OCI-LY7 (cell line): ENCODE measurements at regions not wholly inside any gene's neighbourhood (a gene's known extent, or its start where the extent isn't known, plus 50 kb on each side); places are given as distances from the start of the nearest gene placed in this dataset.

Source experiments
- BruUV-seq: library from RNA; stranded (reverse); fragments of 400-500 nt; replicated peaks from 2 replicates; lab custom pipeline; 2021; lab: Mats Ljungman, UMichigan
- CTCF ChIA-PET: fragments of 300-600 bp; sonication (Branson Sonifier 250); formaldehyde crosslinking; loops from one replicate; lab custom pipeline; 2022; ENCODE audit warnings: antibody characterized with exemption; ENCODE audit not compliant: unreplicated experiment; lab: Charles Lee
- POLR2A ChIA-PET: fragments of 300-600 bp; sonication (Branson Sonifier 250); formaldehyde crosslinking; loops from one replicate; lab custom pipeline; 2022; ENCODE audit warnings: antibody characterized with exemption; lab: Charles Lee
- DNase-seq: peaks from one replicate; pipeline ENCODE4 v3.0.0-alpha.2; 2015; ENCODE audit warnings: low spot score
- H2AFZ ChIP-seq: fragments of 200-600 bp; sonication (generic), shearing (Covaris generic); 2 replicates; pipeline ENCODE4 v1.6.1; 2014; ENCODE audit warnings: mild to moderate bottlenecking, antibody characterized with exemption, low read length, moderate library complexity
- H3K27ac ChIP-seq: fragments of 200-600 bp; sonication (generic); 2 replicates; pipeline ENCODE4 v1.5.1; 2014; ENCODE audit warnings: mixed run types, low read depth, mild to moderate bottlenecking, moderate library complexity, low read length, inconsistent platforms; ENCODE audit not compliant: poor library complexity, severe bottlenecking
- H3K36me3 ChIP-seq: fragments of 200-600 bp; sonication (generic); 2 replicates; pipeline ENCODE4 v1.6.1; 2014; ENCODE audit warnings: mild to moderate bottlenecking, antibody characterized with exemption, low read length, moderate library complexity, mixed read lengths; ENCODE audit not compliant: insufficient read depth
- H3K4me1 ChIP-seq: fragments of 200-600 bp; sonication (generic); 2 replicates; pipeline ENCODE4 v1.5.1; 2014; ENCODE audit warnings: mild to moderate bottlenecking, low read length; ENCODE audit not compliant: insufficient read depth, poor library complexity, severe bottlenecking
- H3K4me2 ChIP-seq: fragments of 200-600 bp; sonication (generic); 2 replicates; pipeline ENCODE4 v1.6.1; 2014; ENCODE audit warnings: mild to moderate bottlenecking, low read length
- H3K4me3 ChIP-seq: fragments of 200-600 bp; sonication (generic); 2 replicates; pipeline ENCODE4 v1.5.1; 2014; ENCODE audit warnings: mild to moderate bottlenecking, low read depth, low read length; ENCODE audit not compliant: poor library complexity, severe bottlenecking
- H3K79me2 ChIP-seq: fragments of 200-600 bp; sonication (generic); 2 replicates; pipeline ENCODE4 v1.6.1; 2016; ENCODE audit warnings: low read depth, mild to moderate bottlenecking, low read length, moderate library complexity, mixed read lengths; ENCODE audit not compliant: insufficient read depth
- H3K9me2 ChIP-seq: fragments of 200-600 bp; sonication (generic); 2 replicates; pipeline ENCODE4 v1.6.1; 2016; ENCODE audit warnings: mild to moderate bottlenecking, low read length, mixed read lengths; ENCODE audit not compliant: insufficient read depth
- H3K9me3 ChIP-seq: fragments of 200-600 bp; sonication (generic); 2 replicates; pipeline ENCODE4 v1.6.1; 2014; ENCODE audit warnings: mild to moderate bottlenecking, mixed run types, low read length, mixed read lengths
- H4K20me1 ChIP-seq: fragments of 200-600 bp; sonication (generic); 2 replicates; pipeline ENCODE4 v1.6.1; 2014; ENCODE audit warnings: mild to moderate bottlenecking, antibody characterized with exemption, low read length, moderate library complexity, mixed read lengths; ENCODE audit not compliant: insufficient read depth
- EZH2phosphoT487 ChIP-seq: fragments of 200-600 bp; sonication (generic); IDR thresholded peaks from 2 replicates; pipeline ENCODE4 v1.6.1; 2018; ENCODE audit warnings: low read depth, borderline replicate concordance, mild to moderate bottlenecking, mixed run types, antibody characterized with exemption, low read length, moderate library complexity, mixed read lengths
- intact Hi-C: fragments of 100-400 bp; cut with micrococcal nuclease; formaldehyde crosslinking; loops from one replicate; pipeline ENCODE4 v1.10.0; 2022; ENCODE audit not compliant: unreplicated experiment
- TF ChIP-seq, protein P1 (sequence below): fragments of 200-600 bp; sonication (generic); conservative IDR thresholded peaks from 2 replicates; pipeline ENCODE4 v1.5.1; 2014; ENCODE audit warnings: mild to moderate bottlenecking, antibody characterized with exemption, low read length, moderate library complexity, mixed read lengths

- H3K4me2 ChIP-seq, result no peak overlapping the region
- H3K9me2 ChIP-seq, result no peaks in the 10 kb centered on the region
- no peak for TF ChIP-seq EZH2phosphoT487
- TF ChIP-seq, protein P1, sequence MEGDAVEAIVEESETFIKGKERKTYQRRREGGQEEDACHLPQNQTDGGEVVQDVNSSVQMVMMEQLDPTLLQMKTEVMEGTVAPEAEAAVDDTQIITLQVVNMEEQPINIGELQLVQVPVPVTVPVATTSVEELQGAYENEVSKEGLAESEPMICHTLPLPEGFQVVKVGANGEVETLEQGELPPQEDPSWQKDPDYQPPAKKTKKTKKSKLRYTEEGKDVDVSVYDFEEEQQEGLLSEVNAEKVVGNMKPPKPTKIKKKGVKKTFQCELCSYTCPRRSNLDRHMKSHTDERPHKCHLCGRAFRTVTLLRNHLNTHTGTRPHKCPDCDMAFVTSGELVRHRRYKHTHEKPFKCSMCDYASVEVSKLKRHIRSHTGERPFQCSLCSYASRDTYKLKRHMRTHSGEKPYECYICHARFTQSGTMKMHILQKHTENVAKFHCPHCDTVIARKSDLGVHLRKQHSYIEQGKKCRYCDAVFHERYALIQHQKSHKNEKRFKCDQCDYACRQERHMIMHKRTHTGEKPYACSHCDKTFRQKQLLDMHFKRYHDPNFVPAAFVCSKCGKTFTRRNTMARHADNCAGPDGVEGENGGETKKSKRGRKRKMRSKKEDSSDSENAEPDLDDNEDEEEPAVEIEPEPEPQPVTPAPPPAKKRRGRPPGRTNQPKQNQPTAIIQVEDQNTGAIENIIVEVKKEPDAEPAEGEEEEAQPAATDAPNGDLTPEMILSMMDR, result no peak
- H3K36me3 ChIP-seq, result no peaks in the 10 kb centered on the region
- no peaks in the 10 kb centered on the region for H4K20me1 ChIP-seq
- no TSS peak for BruUV-seq
- H3K4me1 ChIP-seq, result peaks cover 5% of the 10 kb centered on the region
- ChIA-PET POLR2A (interaction anchor here (0.6 to 1.6 kb wide), 4 partner anchors 8 to 370 kb away, joined by 3 to 7 read pairs (median 4); no protein-coding TSS in a partner anchor), CTCF (no interaction called here)
- no peak overlapping the region for H3K27ac ChIP-seq
- no peaks in the 10 kb centered on the region for H3K9me3 ChIP-seq
- H3K79me2 ChIP-seq, result no peaks in the 10 kb centered on the region
- intact Hi-C loops, result loop anchor here (5.0 kb wide), 1 partner anchor 149 kb away; the partner anchor contains the start of gene HEY2
- no peak overlapping the region for H2AFZ ChIP-seq
- no peak for DNase-seq
- no peak overlapping the region for H3K4me3 ChIP-seq
Observed at GRCh38 chr6:125598422-125598821, 151.0 kb upstream of the HEY2 start.

DNA sequence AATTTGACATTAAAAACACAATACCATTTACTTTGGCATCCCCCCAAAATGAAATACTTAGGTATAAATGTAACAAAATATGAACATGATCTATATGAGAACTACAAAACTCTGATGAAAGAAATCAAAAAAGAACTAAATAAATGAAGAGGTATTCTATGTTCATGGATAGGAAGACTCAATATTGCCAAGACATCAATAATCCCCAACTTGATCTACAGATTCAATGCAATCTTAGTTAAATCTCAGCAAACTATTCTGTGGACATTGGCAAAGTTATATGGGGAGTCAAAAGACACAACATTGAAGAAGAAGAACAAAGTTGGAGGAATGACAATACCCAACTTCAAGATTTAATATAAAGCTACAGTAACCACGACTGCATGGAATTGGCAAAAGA lies 145.2 kb upstream of the HEY2 start:
- BruUV-seq, result no TSS peak
- Histone ChIP-seq H3K79me2 (no peaks in the 10 kb centered on the region), H3K9me3 (no peaks in the 10 kb centered on the region), H3K4me1 (no peaks in the 10 kb centered on the region), H2AFZ (no peak overlapping the region), H3K4me2 (no peak overlapping the region), H3K9me2 (no peaks in the 10 kb centered on the region), H3K27ac (no peak overlapping the region), H4K20me1 (no peaks in the 10 kb centered on the region), H3K4me3 (no peak overlapping the region), H3K36me3 (no peaks in the 10 kb centered on the region)
- intact Hi-C loops, result no loop called here
- no peak for DNase-seq
- POLR2A ChIA-PET, result interaction anchor here (0.6 to 1.5 kb wide), 5 partner anchors 9 to 179 kb away, joined by 3 to 5 read pairs (median 5); no protein-coding TSS in a partner anchor
- CTCF ChIA-PET, result no interaction called here
- TF ChIP-seq EZH2phosphoT487, result no peak
- TF ChIP-seq, protein P1, result no peak

DNA sequence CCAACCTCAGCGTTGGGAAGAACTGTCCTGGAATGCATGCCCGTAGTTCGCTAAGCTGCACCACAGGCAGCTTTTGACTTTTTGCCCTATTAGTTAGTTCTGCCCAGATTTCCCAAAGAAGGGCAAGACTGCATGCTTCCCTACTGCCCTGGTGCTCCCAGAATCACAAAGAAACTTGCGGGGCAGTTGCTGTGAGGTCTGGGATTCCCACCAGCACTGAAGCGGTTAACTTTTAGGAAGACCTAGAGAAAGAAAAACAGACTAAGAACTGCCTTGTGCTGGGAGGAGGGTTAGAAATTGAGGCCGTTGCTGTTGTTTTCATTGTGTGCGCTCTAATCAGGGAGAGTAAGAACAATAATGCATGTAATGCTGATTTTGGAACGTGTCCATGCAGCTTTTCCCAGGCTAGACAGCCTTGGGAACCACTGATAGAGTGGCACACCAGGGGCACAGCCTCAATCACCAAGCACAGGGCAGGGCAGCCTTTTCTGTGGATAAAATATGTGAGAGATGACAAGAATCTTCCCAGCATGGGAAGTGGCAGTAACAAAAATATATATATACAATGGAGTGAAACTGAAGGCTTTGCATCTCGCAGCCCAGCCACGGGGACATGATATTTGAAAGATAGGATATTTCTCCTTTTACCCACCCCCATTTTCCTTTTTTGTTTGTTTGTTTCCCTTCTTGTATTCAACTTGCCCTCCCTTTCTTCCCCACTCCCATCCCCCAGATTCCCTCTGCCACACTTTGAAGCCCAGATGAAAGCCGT lies 137.7 kb upstream of the HEY2 start:
- Histone ChIP-seq H2AFZ (no peak overlapping the region), H3K9me2 (no peaks in the 10 kb centered on the region), H3K4me3 (no peak overlapping the region), H3K79me2 (no peaks in the 10 kb centered on the region), H3K4me1 (no peaks in the 10 kb centered on the region), H4K20me1 (no peaks in the 10 kb centered on the region), H3K27ac (no peak overlapping the region), H3K9me3 (no peaks in the 10 kb centered on the region), H3K36me3 (no peaks in the 10 kb centered on the region), H3K4me2 (no peak overlapping the region)
- no peak for DNase-seq
- TF ChIP-seq EZH2phosphoT487, result no peak
- TF ChIP-seq, protein P1, result no peak
- ChIA-PET CTCF (no interaction called here), POLR2A (interaction anchor here (0.7 to 1.9 kb wide), 4 partner anchors 9 to 259 kb away, joined by 3 to 7 read pairs (median 4); no protein-coding TSS in a partner anchor)
- intact Hi-C loops, result no loop called here
- no TSS peak for BruUV-seq
